Trophoblast cell (in vitro differentiated cells and primary cell): ENCODE measurements at regions not wholly inside any gene's neighbourhood (a gene's known extent, or its start where the extent isn't known, plus 50 kb on each side); places are given as distances from the start of the nearest gene placed in this dataset.

Experiments used
- DNase-seq, 2 donors: peaks; one replicate each; pipeline ENCODE4 v3.0.0-alpha.2; 2016
- H2AFZ ChIP-seq: 2 replicates; pipeline ENCODE4 v1.6.1; 2013; ENCODE audit warnings: low read length, moderate library complexity, mild to moderate bottlenecking; ENCODE audit not compliant: insufficient read depth, poor library complexity
- H2AK5ac ChIP-seq: 2 replicates; pipeline ENCODE4 v1.6.1; 2013; ENCODE audit warnings: mild to moderate bottlenecking, low read length
- H2BK120ac ChIP-seq: 2 replicates; pipeline ENCODE4 v1.6.1; 2013; ENCODE audit warnings: low read length, mild to moderate bottlenecking, moderate library complexity; ENCODE audit not compliant: insufficient read depth, poor library complexity
- H2BK12ac ChIP-seq: 2 replicates; pipeline ENCODE4 v1.6.1; 2013; ENCODE audit warnings: mild to moderate bottlenecking, low read length, moderate library complexity
- H2BK5ac ChIP-seq: 2 replicates; pipeline ENCODE4 v1.6.1; 2013; ENCODE audit warnings: low read length, low read depth, moderate library complexity, mild to moderate bottlenecking; ENCODE audit not compliant: poor library complexity
- H3K14ac ChIP-seq: 2 replicates; pipeline ENCODE4 v1.6.1; 2013; ENCODE audit warnings: mild to moderate bottlenecking, low read length
- H3K18ac ChIP-seq: 2 replicates; pipeline ENCODE4 v1.6.1; 2013; ENCODE audit warnings: mild to moderate bottlenecking, low read length
- H3K23ac ChIP-seq: 2 replicates; pipeline ENCODE4 v1.6.1; 2013; ENCODE audit warnings: low read length
- H3K27ac ChIP-seq: 2 replicates; pipeline ENCODE4 v1.5.1; 2013; ENCODE audit warnings: low read depth, mild to moderate bottlenecking, inconsistent platforms, low read length, moderate library complexity
- H3K27me3 ChIP-seq: 2 replicates; pipeline ENCODE4 v1.6.1; 2013; ENCODE audit warnings: inconsistent platforms, mild to moderate bottlenecking, low read length, moderate library complexity; ENCODE audit not compliant: insufficient read depth
- H3K36me3 ChIP-seq, 2 experiments: 1 replicate in 1 of 2; 2 replicates in 1 of 2; pipeline ENCODE4 v1.6.1; 2013; ENCODE audit warnings: low read length in 2 of 2, mild to moderate bottlenecking in 2 of 2, moderate library complexity in 1 of 2; ENCODE audit not compliant: insufficient read depth in 2 of 2, control insufficient read depth in 1 of 2
- H3K4ac ChIP-seq: 2 replicates; pipeline ENCODE4 v1.6.1; 2013; ENCODE audit warnings: low read depth, mild to moderate bottlenecking, low read length, moderate library complexity
- H3K4me1 ChIP-seq, 2 experiments: 1 replicate in 1 of 2; 2 replicates in 1 of 2; pipeline ENCODE4 v1.6.1; 2013; ENCODE audit warnings: low read length in 2 of 2, mild to moderate bottlenecking in 2 of 2, moderate library complexity in 1 of 2; ENCODE audit not compliant: insufficient read depth in 2 of 2, control insufficient read depth in 1 of 2
- H3K4me2 ChIP-seq: 2 replicates; pipeline ENCODE4 v1.6.1; 2013; ENCODE audit warnings: inconsistent platforms, mild to moderate bottlenecking, low read length, moderate library complexity
- H3K4me3 ChIP-seq: 2 replicates; pipeline ENCODE4 v1.5.1; 2013; ENCODE audit warnings: mild to moderate bottlenecking, low read depth, low read length, inconsistent platforms
- H3K79me1 ChIP-seq: one replicate; pipeline ENCODE4 v1.6.1; 2013; ENCODE audit warnings: low read length
- H3K79me2 ChIP-seq: 2 replicates; pipeline ENCODE4 v1.6.1; 2013; ENCODE audit warnings: low read length, mild to moderate bottlenecking; ENCODE audit not compliant: control insufficient read depth, insufficient read depth, poor library complexity
- H3K9ac ChIP-seq: 2 replicates; pipeline ENCODE4 v1.6.1; 2013; ENCODE audit warnings: mild to moderate bottlenecking, low read length
- H3K9me3 ChIP-seq: 2 replicates; pipeline ENCODE4 v1.6.1; 2013; ENCODE audit warnings: low read depth, mild to moderate bottlenecking, control low read depth, inconsistent platforms, low read length; ENCODE audit not compliant: insufficient read depth
- H4K12ac ChIP-seq: 2 replicates; pipeline ENCODE4 v1.6.1; 2013; ENCODE audit warnings: low read depth, mild to moderate bottlenecking, low read length, moderate library complexity
- H4K8ac ChIP-seq: 2 replicates; pipeline ENCODE4 v1.6.1; 2013; ENCODE audit warnings: low read depth, mild to moderate bottlenecking, low read length, moderate library complexity
- H4K91ac ChIP-seq: one replicate; pipeline ENCODE4 v1.6.1; 2013; ENCODE audit warnings: low read depth, mild to moderate bottlenecking, low read length, moderate library complexity
- WGBS: extraction: QIAGEN DNeasy Blood & Tissue Kit; methylation state at CpG from one replicate; pipeline ENCODE4 v1.1.7; 2013; ENCODE audit warnings: missing lambda C conversion rate; ENCODE audit not compliant: insufficient read length, insufficient coverage; ENCODE audit errors: extremely low coverage; 5-methylcytosine and 5-hydroxymethylcytosine counted together

GRCh38 chr15:79171320-79172031 is 80.9 kb upstream of the RASGRF1 start:
- WGBS, result no CpG with 5 or more reads among the region's 11 CpGs
- H2AK5ac ChIP-seq, result no peak overlapping the region
- peak overlapping the region; percentile 11 for H4K91ac ChIP-seq
- H3K9me3 ChIP-seq, result no peaks in the 10 kb centered on the region
- no peak overlapping the region for H4K8ac ChIP-seq
- peak overlapping the region; percentile 63 for H3K27ac ChIP-seq
- no peak overlapping the region for H3K18ac ChIP-seq
- no peak overlapping the region for H2AFZ ChIP-seq
- H3K79me1 ChIP-seq, result peaks cover 16% of the 10 kb centered on the region
- H2BK12ac ChIP-seq, result peak overlapping the region; percentile 1
- H3K4ac ChIP-seq, result no peak overlapping the region
- peaks cover 22 to 23% of the 10 kb centered on the region in 2 experiments for H3K4me1 ChIP-seq
- H3K9ac ChIP-seq, result no peak overlapping the region
- H3K4me2 ChIP-seq, result no peak overlapping the region
- no peak for DNase-seq
- H3K14ac ChIP-seq, result no peak overlapping the region
- no peaks in the 10 kb centered on the region for H3K27me3 ChIP-seq
- H2BK5ac ChIP-seq, result no peak overlapping the region
- H3K36me3 ChIP-seq, result no peaks in the 10 kb centered on the region
- no peak overlapping the region for H3K4me3 ChIP-seq
- no peak overlapping the region for H3K23ac ChIP-seq
- no peak overlapping the region for H4K12ac ChIP-seq
- H2BK120ac ChIP-seq, result no peak overlapping the region
- no peaks in the 10 kb centered on the region for H3K79me2 ChIP-seq

GRCh38 chr15:79170256-79170664 is 79.7 kb upstream of the RASGRF1 start:
- Histone ChIP-seq H2BK120ac (no peak overlapping the region), H2BK12ac (no peak overlapping the region), H3K36me3 (no peaks in the 10 kb centered on the region), H3K23ac (no peak overlapping the region), H2AK5ac (no peak overlapping the region), H4K91ac (no peak overlapping the region), H3K4me3 (no peak overlapping the region), H3K14ac (no peak overlapping the region), H3K4me2 (no peak overlapping the region), H2AFZ (no peak overlapping the region), H3K4me1 (peaks cover 19 to 22% of the 10 kb centered on the region in 2 experiments), H3K79me2 (no peaks in the 10 kb centered on the region), H4K8ac (no peak overlapping the region), H2BK5ac (no peak overlapping the region), H3K18ac (no peak overlapping the region), H3K9ac (no peak overlapping the region), H3K4ac (no peak overlapping the region), H3K27ac (peak overlapping the region; percentile 43), H4K12ac (no peak overlapping the region), H3K79me1 (peaks cover 16% of the 10 kb centered on the region), H3K9me3 (no peaks in the 10 kb centered on the region), H3K27me3 (no peaks in the 10 kb centered on the region)
- WGBS, result no CpG with 5 or more reads among the region's 6 CpGs
- DNase-seq, result peak; percentile 95 to 96

GRCh38 chr15:79169526-79170133 is 79.0 kb upstream of the RASGRF1 start:
- DNase-seq, result peak in 1 of 2 donors; percentile 19
- Histone ChIP-seq H3K79me2 (no peaks in the 10 kb centered on the region), H4K8ac (no peak overlapping the region), H3K27me3 (no peaks in the 10 kb centered on the region), H3K27ac (peak overlapping the region; percentile 43), H3K23ac (no peak overlapping the region), H3K36me3 (no peaks in the 10 kb centered on the region), H3K4ac (no peak overlapping the region), H2BK120ac (peak overlapping the region; percentile 90), H3K14ac (peak overlapping the region; percentile 33), H4K91ac (peak overlapping the region; percentile 60), H3K4me1 (peaks cover 19 to 22% of the 10 kb centered on the region in 2 experiments), H3K4me2 (no peak overlapping the region), H3K9me3 (no peaks in the 10 kb centered on the region), H3K9ac (no peak overlapping the region), H4K12ac (no peak overlapping the region), H2BK12ac (peak overlapping the region; percentile 59), H2AK5ac (no peak overlapping the region), H2AFZ (no peak overlapping the region), H3K18ac (no peak overlapping the region), H3K79me1 (peaks cover 16% of the 10 kb centered on the region), H2BK5ac (peak overlapping the region; percentile 43), H3K4me3 (no peak overlapping the region)
- WGBS, result no CpG with 5 or more reads among the region's 4 CpGs

- Histone ChIP-seq H3K4me3 (no peak overlapping the region), H3K23ac (no peak overlapping the region), H2AK5ac (no peak overlapping the region), H4K91ac (peak overlapping the region; percentile 60), H3K27ac (peak overlapping the region; percentile 24), H2AFZ (no peak overlapping the region), H2BK5ac (peak overlapping the region; percentile 43), H3K36me3 (no peaks in the 10 kb centered on the region), H2BK12ac (peak overlapping the region; percentile 59), H4K12ac (no peak overlapping the region), H3K9me3 (no peaks in the 10 kb centered on the region), H3K4me1 (peaks cover 19 to 22% of the 10 kb centered on the region in 2 experiments), H3K27me3 (no peaks in the 10 kb centered on the region), H3K18ac (no peak overlapping the region), H2BK120ac (peak overlapping the region; percentile 77), H3K14ac (no peak overlapping the region), H3K4me2 (no peak overlapping the region), H4K8ac (no peak overlapping the region), H3K9ac (no peak overlapping the region), H3K4ac (no peak overlapping the region), H3K79me1 (peaks cover 16% of the 10 kb centered on the region), H3K79me2 (no peaks in the 10 kb centered on the region)
- WGBS, result no CpG with 5 or more reads among the region's 6 CpGs
- peak; percentile 82 to 87 for DNase-seq
These were observed 78.4 kb upstream of the RASGRF1 start for GRCh38 chr15:79168922-79169456.
